Brain microvascular endothelial cell (primary cell): ENCODE measurements at regions not wholly inside any gene's neighbourhood (a gene's known extent, or its start where the extent isn't known, plus 50 kb on each side); places are given as distances from the start of the nearest gene placed in this dataset.

ENCODE experiments used
- DNase-seq: peaks from one replicate; pipeline ENCODE4 v3.0.0-alpha.2; 2020
- H3K27ac ChIP-seq: fragments of 250-450 bp; sonication (Bioruptor Pico); 2 replicates; pipeline ENCODE4 v1.5.1; 2020; ENCODE audit warnings: mild to moderate bottlenecking, moderate library complexity
- H3K27me3 ChIP-seq: fragments of 250-450 bp; sonication (Bioruptor Pico); replicated peaks from 2 replicates; pipeline ENCODE4 v1.5.1; 2020; ENCODE audit warnings: mild to moderate bottlenecking
- H3K36me3 ChIP-seq: fragments of 250-450 bp; sonication (Bioruptor Pico); replicated peaks from 2 replicates; pipeline ENCODE4 v1.5.1; 2020; ENCODE audit warnings: mild to moderate bottlenecking
- H3K4me3 ChIP-seq: 2 replicates; pipeline ENCODE4 v1.5.1; 2011; ENCODE audit warnings: low read depth, mild to moderate bottlenecking, control low read depth, low read length, moderate library complexity
- in situ Hi-C: cut with HindIII; loops from 2 replicates; pipeline ENCODE4 v1.10.0; 2017; ENCODE audit warnings: low sequenced_read_pairs, low pct_ligation_motif_present
- TF ChIP-seq, protein P1 (sequence below): IDR thresholded peaks from 2 replicates; pipeline ENCODE4 v1.5.1; 2011; ENCODE audit warnings: low read depth, mild to moderate bottlenecking, moderate library complexity, low read length, control low read depth, inconsistent platforms; ENCODE audit errors: missing control alignments

DNA sequence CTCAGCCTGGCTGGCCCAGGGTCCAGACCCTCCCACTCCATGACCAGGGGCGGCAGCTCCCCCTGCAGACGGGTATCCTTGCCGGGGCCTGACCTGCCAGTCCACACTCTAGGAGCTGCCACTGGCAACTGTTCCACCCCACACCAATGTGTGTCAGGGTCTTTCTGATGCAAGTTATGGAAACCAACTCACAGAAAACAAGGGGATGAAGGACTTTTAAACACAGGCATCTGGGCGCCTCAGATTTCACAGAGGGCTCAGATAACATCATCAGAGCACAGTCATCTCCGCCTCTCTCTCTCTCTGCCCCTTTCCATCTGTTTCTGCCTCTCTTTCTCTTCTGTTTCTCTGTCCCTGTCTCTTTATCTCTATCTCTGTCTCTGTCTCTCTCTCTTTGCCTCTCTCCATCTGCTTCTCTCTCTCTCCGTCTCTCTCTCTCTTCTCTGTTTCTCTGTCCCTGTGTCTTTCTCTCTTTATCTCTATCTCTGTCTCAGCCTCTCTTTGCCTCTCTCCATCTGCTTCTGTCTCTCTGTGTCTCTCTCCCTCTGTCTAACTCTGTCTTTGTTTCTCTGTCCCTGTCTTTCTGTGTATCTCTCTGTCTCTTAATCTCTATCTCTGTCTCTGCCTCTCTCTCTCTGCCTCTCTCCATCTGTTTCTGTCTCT is 67.4 kb upstream of the FBRSL1 start:
- in situ Hi-C loops = no loop called here
- TF ChIP-seq, protein P1, sequence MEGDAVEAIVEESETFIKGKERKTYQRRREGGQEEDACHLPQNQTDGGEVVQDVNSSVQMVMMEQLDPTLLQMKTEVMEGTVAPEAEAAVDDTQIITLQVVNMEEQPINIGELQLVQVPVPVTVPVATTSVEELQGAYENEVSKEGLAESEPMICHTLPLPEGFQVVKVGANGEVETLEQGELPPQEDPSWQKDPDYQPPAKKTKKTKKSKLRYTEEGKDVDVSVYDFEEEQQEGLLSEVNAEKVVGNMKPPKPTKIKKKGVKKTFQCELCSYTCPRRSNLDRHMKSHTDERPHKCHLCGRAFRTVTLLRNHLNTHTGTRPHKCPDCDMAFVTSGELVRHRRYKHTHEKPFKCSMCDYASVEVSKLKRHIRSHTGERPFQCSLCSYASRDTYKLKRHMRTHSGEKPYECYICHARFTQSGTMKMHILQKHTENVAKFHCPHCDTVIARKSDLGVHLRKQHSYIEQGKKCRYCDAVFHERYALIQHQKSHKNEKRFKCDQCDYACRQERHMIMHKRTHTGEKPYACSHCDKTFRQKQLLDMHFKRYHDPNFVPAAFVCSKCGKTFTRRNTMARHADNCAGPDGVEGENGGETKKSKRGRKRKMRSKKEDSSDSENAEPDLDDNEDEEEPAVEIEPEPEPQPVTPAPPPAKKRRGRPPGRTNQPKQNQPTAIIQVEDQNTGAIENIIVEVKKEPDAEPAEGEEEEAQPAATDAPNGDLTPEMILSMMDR = no peak
- DNase-seq = no peak
- Histone ChIP-seq H3K27me3 (peaks cover 66% of the 10 kb centered on the region), H3K4me3 (no peak overlapping the region), H3K36me3 (no peaks in the 10 kb centered on the region), H3K27ac (no peak overlapping the region)

DNA sequence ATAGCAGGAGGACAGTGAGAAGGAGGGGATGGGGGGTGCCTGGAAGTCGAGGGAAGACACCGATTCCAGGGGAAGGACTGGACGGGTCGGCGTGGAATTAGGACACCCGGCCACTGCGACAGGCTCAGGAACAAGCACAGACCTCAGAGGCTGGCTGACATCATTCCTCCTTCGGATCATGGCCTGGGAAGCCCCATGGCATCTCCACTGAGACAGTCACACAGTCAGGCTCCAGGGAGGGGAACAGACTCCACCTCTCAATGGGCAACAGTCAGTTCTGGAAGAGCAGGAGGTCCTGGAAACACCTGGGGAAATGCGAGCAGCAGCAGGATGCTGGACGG is 67.9 kb upstream of the FBRSL1 start:
- in situ Hi-C loops = no loop called here
- TF ChIP-seq, protein P1 = no peak
- H3K36me3 ChIP-seq = no peaks in the 10 kb centered on the region
- no peak overlapping the region for H3K4me3 ChIP-seq
- H3K27ac ChIP-seq = no peak overlapping the region
- H3K27me3 ChIP-seq = peaks cover 66% of the 10 kb centered on the region
- DNase-seq = no peak

DNA sequence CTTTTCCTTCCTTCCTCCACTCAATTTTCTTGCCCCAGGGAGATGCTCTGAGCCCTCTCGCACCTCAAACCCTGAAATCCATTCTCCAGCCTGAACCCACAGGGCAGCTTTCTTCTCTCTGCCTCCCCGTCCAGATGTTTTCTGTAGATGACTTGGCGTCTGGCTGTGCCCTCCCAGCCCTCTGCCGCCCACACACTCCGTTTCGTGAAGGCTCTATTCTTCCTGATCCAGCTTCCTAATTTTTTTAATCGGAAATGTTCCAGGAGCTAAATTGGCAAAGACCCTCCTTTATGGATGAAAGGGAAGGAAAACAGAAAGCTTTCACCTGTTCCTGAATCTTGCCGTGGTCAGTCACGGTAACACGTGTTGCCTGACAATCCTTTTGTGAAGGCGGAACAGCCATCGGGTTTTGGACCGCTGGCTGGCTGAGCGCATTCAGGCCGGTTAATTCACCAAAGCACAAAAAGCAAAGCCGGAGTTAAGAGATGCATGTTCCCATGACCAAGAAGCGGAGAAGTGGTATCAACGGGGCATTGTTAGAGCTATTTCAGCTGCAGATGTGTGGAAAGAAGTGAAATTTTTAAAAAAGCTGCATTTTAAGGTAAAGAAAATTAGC is 70.2 kb upstream of the FBRSL1 start:
- TF ChIP-seq, protein P1 = no peak
- in situ Hi-C loops = no loop called here
- no peak overlapping the region for H3K27ac ChIP-seq
- peaks cover 63% of the 10 kb centered on the region for H3K27me3 ChIP-seq
- no peak overlapping the region for H3K4me3 ChIP-seq
- no peaks in the 10 kb centered on the region for H3K36me3 ChIP-seq
- DNase-seq = no peak

DNA sequence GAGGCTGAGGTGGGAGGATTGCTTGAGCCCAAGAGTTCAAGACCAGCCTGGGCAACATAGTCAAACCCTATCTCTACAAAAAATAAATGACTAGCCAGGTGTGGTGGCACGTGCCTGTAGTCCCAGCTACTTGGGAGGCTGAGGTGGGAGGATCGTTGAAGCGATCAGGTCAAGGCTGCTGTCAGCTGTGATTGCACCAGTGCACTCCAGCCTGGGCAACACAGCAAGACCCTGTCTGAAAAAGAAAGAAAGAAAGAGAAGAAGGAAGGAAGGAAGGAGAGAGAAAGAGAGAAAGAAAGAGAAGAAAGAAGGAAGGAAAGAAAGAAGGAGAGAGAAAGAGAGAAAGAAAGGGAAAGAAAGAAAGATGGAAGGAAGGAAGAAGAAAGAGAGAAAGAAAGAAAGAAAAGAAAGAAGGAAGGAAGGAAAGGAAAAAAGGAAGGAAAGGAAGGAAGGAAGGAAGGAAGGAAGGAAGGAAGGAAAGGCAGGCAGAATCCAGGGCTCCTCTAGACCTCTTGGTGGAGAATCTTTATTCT is 71.5 kb upstream of the FBRSL1 start:
- Histone ChIP-seq H3K27me3 (peaks cover 58% of the 10 kb centered on the region), H3K4me3 (no peak overlapping the region), H3K27ac (no peak overlapping the region), H3K36me3 (no peaks in the 10 kb centered on the region)
- in situ Hi-C loops = no loop called here
- DNase-seq = no peak
- TF ChIP-seq, protein P1 = no peak

DNA sequence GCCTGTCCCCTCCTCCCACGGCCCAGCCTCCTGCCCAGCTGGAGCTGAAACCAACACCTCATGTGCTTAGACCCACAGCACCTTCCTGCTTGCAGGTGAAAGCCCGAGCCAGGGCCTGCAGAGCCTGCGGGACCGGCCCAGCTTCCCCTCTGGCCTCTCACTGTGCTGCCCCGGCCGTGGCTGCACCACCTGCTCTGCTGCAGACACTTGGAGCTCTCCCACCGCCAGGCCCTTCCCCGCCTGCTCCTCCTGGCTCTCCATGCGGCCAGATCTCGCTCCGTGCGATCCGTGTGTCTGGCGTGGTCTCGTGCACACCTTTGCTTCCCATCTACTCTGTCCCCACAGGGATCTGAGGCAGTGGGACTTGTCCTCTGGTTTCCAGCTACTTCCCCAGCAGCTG is 72.2 kb upstream of the FBRSL1 start:
- no peak for DNase-seq
- in situ Hi-C loops = no loop called here
- peaks cover 53% of the 10 kb centered on the region for H3K27me3 ChIP-seq
- TF ChIP-seq, protein P1 = no peak
- H3K4me3 ChIP-seq = no peak overlapping the region
- no peak overlapping the region for H3K27ac ChIP-seq
- no peaks in the 10 kb centered on the region for H3K36me3 ChIP-seq
